ENCODE measurements at regions not wholly inside any gene's neighbourhood (a gene's known extent, or its start where the extent isn't known, plus 50 kb on each side); places are given as distances from the start of the nearest gene placed in this dataset.

- H3K27ac ChIP-seq (replicated peaks) = peak overlapping the region; percentile 18
- intact Hi-C loops (cut with micrococcal nuclease) = no loop called here
- H3K4me3 ChIP-seq = no peak overlapping the region
- H3K9me3 ChIP-seq (replicated peaks) = no peaks in the 10 kb centered on the region
- H3K4me1 ChIP-seq = peaks cover 34% of the 10 kb centered on the region
- no peaks in the 10 kb centered on the region for H3K36me3 ChIP-seq
- no peaks in the 10 kb centered on the region for H3K27me3 ChIP-seq (ENCODE audit: low read depth)
- DNase-seq = no peak
- no peak for TF ChIP-seq CTCF (IDR thresholded peaks at IDR 0.05; ENCODE audit: borderline replicate concordance)
Measured at GRCh38 chr10:91049296-91049987, 128.6 kb upstream of the ANKRD1 start.

GRCh38 chr10:91049988-91050360 is 129.1 kb upstream of the ANKRD1 start:
- Histone ChIP-seq H3K36me3 (no peaks in the 10 kb centered on the region), H3K4me3 (no peak overlapping the region), H3K27me3 (ENCODE audit: low read depth) (no peaks in the 10 kb centered on the region), H3K27ac (replicated peaks) (peak overlapping the region; percentile 18), H3K4me1 (peaks cover 34% of the 10 kb centered on the region), H3K9me3 (replicated peaks) (no peaks in the 10 kb centered on the region)
- DNase-seq = no peak
- intact Hi-C loops (cut with micrococcal nuclease) = no loop called here
- TF ChIP-seq CTCF (IDR thresholded peaks at IDR 0.05; ENCODE audit: borderline replicate concordance) = no peak

- Histone ChIP-seq H3K4me1 (peaks cover 34% of the 10 kb centered on the region), H3K27me3 (ENCODE audit: low read depth) (no peaks in the 10 kb centered on the region), H3K36me3 (no peaks in the 10 kb centered on the region), H3K9me3 (replicated peaks) (no peaks in the 10 kb centered on the region), H3K4me3 (no peak overlapping the region), H3K27ac (replicated peaks) (peak overlapping the region; percentile 18)
- TF ChIP-seq CTCF (IDR thresholded peaks at IDR 0.05; ENCODE audit: borderline replicate concordance) = no peak
- no peak for DNase-seq
- intact Hi-C loops (cut with micrococcal nuclease) = no loop called here
Measured at GRCh38 chr10:91050371-91051034, 129.6 kb upstream of the ANKRD1 start.

GRCh38 chr10:91051829-91052228 is 130.9 kb upstream of the ANKRD1 start:
- no peak for TF ChIP-seq CTCF (IDR thresholded peaks at IDR 0.05; ENCODE audit: borderline replicate concordance)
- no peak overlapping the region for H3K4me3 ChIP-seq
- peak; percentile 24 for DNase-seq
- H3K9me3 ChIP-seq (replicated peaks) = no peaks in the 10 kb centered on the region
- intact Hi-C loops (cut with micrococcal nuclease) = no loop called here
- peaks cover 34% of the 10 kb centered on the region for H3K4me1 ChIP-seq
- H3K27me3 ChIP-seq (ENCODE audit: low read depth) = no peaks in the 10 kb centered on the region
- no peaks in the 10 kb centered on the region for H3K36me3 ChIP-seq
- H3K27ac ChIP-seq (replicated peaks) = no peak overlapping the region

GRCh38 chr10:91054325-91054724 is 133.4 kb upstream of the ANKRD1 start:
- TF ChIP-seq CTCF (IDR thresholded peaks at IDR 0.05; ENCODE audit: borderline replicate concordance) = no peak
- Histone ChIP-seq H3K27me3 (ENCODE audit: low read depth) (no peaks in the 10 kb centered on the region), H3K36me3 (no peaks in the 10 kb centered on the region), H3K27ac (replicated peaks) (no peak overlapping the region), H3K4me3 (no peak overlapping the region), H3K9me3 (replicated peaks) (no peaks in the 10 kb centered on the region), H3K4me1 (peaks cover 30% of the 10 kb centered on the region)
- DNase-seq = no peak
- intact Hi-C loops (cut with micrococcal nuclease) = no loop called here
